SH-SY5Y (cell line): ENCODE measurements at regions not wholly inside any gene's neighbourhood (a gene's known extent, or its start where the extent isn't known, plus 50 kb on each side); places are given as distances from the start of the nearest gene placed in this dataset.

Experiments
- GATA2 ChIP-seq: IDR thresholded peaks from 2 replicates; pipeline ENCODE4 v1.6.1; 2011; ENCODE audit warnings: mild to moderate bottlenecking, low read depth, low read length
- GATA3 ChIP-seq: IDR thresholded peaks from 2 replicates; pipeline ENCODE4 v1.6.1; 2011; ENCODE audit warnings: low read depth, mild to moderate bottlenecking, low read length, moderate library complexity

- no peak for TF ChIP-seq GATA2
- no peak for TF ChIP-seq GATA3
Observed at GRCh38 chr2:183426825-183427224, 302.6 kb downstream of the NUP35 start.
